Spinal cord (tissue), 9 donors: ENCODE measurements at regions not wholly inside any gene's neighbourhood (a gene's known extent, or its start where the extent isn't known, plus 50 kb on each side); places are given as distances from the start of the nearest gene placed in this dataset.
"Not testable (repeated sequence)": the region's sequence is repeated elsewhere in the genome, so short reads cannot be mapped to it uniquely, and the experiment has no call there.

ENCODE experiments used
- DNase-seq, 6 donors: peaks; one replicate each; pipeline versions ENCODE4 v3.0.0 to v3.0.0-alpha.2; 2013 to 2015; ENCODE audit warnings: low spot score in 6 of 6, low read depth in 4 of 6
- H3K27ac ChIP-seq: one replicate; pipeline ENCODE4 v1.5.1; 2013; ENCODE audit warnings: low read depth, low read length, control low read depth
- H3K27me3 ChIP-seq: one replicate; pipeline ENCODE4 v1.6.1; 2013; ENCODE audit warnings: low read length; ENCODE audit not compliant: control insufficient read depth, insufficient read depth
- H3K36me3 ChIP-seq: one replicate; pipeline ENCODE4 v1.6.1; 2013; ENCODE audit warnings: low read length; ENCODE audit not compliant: control insufficient read depth, insufficient read depth
- H3K4me1 ChIP-seq: one replicate; pipeline ENCODE4 v1.6.1; 2013; ENCODE audit warnings: low read length; ENCODE audit not compliant: control insufficient read depth, insufficient read depth
- H3K4me3 ChIP-seq: one replicate; pipeline ENCODE4 v1.5.1; 2013; ENCODE audit warnings: low read depth, low read length, control low read depth
- H3K9me3 ChIP-seq: one replicate; pipeline ENCODE4 v1.6.1; 2013; ENCODE audit warnings: low read length; ENCODE audit not compliant: control insufficient read depth, insufficient read depth
- WGBS: methylation state at CpG from one replicate; pipeline ENCODE4 v1.1.5; 2013; ENCODE audit warnings: missing lambda C conversion rate; ENCODE audit not compliant: insufficient coverage; 5-methylcytosine and 5-hydroxymethylcytosine counted together
- donor health status: healthy.

GRCh38 chr6:125370343-125370742 lies 68.6 kb upstream of the HDDC2 start:
- H3K36me3 ChIP-seq, result no peaks in the 10 kb centered on the region
- 68% methylated on average over 7 of the region's 8 CpGs for WGBS
- DNase-seq, result no peak
- no peaks in the 10 kb centered on the region for H3K4me1 ChIP-seq
- no peak overlapping the region for H3K27ac ChIP-seq
- H3K4me3 ChIP-seq, result no peak overlapping the region
- no peaks in the 10 kb centered on the region for H3K9me3 ChIP-seq
- H3K27me3 ChIP-seq, result no peaks in the 10 kb centered on the region

GRCh38 chr6:125375013-125375412 lies 73.2 kb upstream of the HDDC2 start:
- Histone ChIP-seq H3K27me3 (no peaks in the 10 kb centered on the region), H3K27ac (no peak overlapping the region), H3K9me3 (no peaks in the 10 kb centered on the region), H3K36me3 (no peaks in the 10 kb centered on the region), H3K4me1 (no peaks in the 10 kb centered on the region), H3K4me3 (no peak overlapping the region)
- no peak for DNase-seq
- WGBS, result no CpG with 5 or more reads among the region's 2 CpGs

- Histone ChIP-seq H3K27ac (no peak overlapping the region), H3K4me3 (no peak overlapping the region), H3K4me1 (no peaks in the 10 kb centered on the region), H3K36me3 (no peaks in the 10 kb centered on the region), H3K9me3 (no peaks in the 10 kb centered on the region), H3K27me3 (no peaks in the 10 kb centered on the region)
- no peak for DNase-seq
Measured at GRCh38 chr6:125375821-125376220, 74.1 kb upstream of the HDDC2 start.

DNA sequence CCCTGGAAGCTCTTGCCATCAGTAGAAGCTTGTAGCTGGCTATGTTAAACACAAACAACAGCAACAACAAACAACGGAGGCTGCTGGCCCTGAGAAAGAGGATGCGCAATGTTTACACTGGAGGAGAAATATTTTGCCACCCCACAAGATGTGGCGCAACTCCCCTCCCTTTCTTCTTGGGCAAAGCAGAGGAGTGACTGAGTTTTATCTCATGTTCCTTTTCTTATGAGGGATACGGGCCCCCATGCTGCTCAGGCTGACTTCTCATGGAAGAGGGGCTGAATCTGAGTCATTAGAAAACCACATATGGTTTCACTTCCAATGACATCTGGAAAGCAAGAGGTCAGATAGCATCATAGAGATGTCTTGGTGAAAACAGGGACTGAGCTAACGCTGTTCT lies 75.9 kb upstream of the HDDC2 start:
- Histone ChIP-seq H3K36me3 (no peaks in the 10 kb centered on the region), H3K27me3 (no peaks in the 10 kb centered on the region), H3K4me1 (no peaks in the 10 kb centered on the region), H3K4me3 (no peak overlapping the region), H3K27ac (peak overlapping the region; percentile 57), H3K9me3 (no peaks in the 10 kb centered on the region)
- WGBS, result 83% methylated on average over 4 of the region's 5 CpGs
- DNase-seq, result peak in 1 of 6 donors; percentile 42

GRCh38 chr6:125379174-125379573 lies 77.4 kb upstream of the HDDC2 start:
- no peak for DNase-seq
- H3K36me3 ChIP-seq, result no peaks in the 10 kb centered on the region
- H3K4me1 ChIP-seq, result no peaks in the 10 kb centered on the region
- no CpG with 5 or more reads among the region's 4 CpGs for WGBS
- no peaks in the 10 kb centered on the region for H3K27me3 ChIP-seq
- H3K9me3 ChIP-seq, result no peaks in the 10 kb centered on the region
- no peak overlapping the region for H3K4me3 ChIP-seq
- H3K27ac ChIP-seq, result no peak overlapping the region

GRCh38 chr6:125380474-125380873 lies 78.7 kb upstream of the HDDC2 start:
- WGBS, result 100% methylated on average over 2 of the region's 5 CpGs
- H3K27me3 ChIP-seq, result no peaks in the 10 kb centered on the region
- DNase-seq, result no peak
- no peak overlapping the region for H3K27ac ChIP-seq
- no peaks in the 10 kb centered on the region for H3K4me1 ChIP-seq
- no peaks in the 10 kb centered on the region for H3K9me3 ChIP-seq
- no peak overlapping the region for H3K4me3 ChIP-seq
- no peaks in the 10 kb centered on the region for H3K36me3 ChIP-seq

- H3K4me1 ChIP-seq, H3K9me3 ChIP-seq, DNase-seq, H3K4me3 ChIP-seq, H3K27me3 ChIP-seq, H3K36me3 ChIP-seq, H3K27ac ChIP-seq: not testable (repeated sequence)
- no CpG with 5 or more reads among the region's 1 CpG for WGBS
Measured at GRCh38 chr6:125386337-125386736, 84.6 kb upstream of the HDDC2 start.

- no peak for DNase-seq
- WGBS, result 100% methylated on average over 3 of the region's 3 CpGs
- H3K36me3 ChIP-seq, result no peaks in the 10 kb centered on the region
- no peaks in the 10 kb centered on the region for H3K4me1 ChIP-seq
- H3K9me3 ChIP-seq, result no peaks in the 10 kb centered on the region
- no peaks in the 10 kb centered on the region for H3K27me3 ChIP-seq
- H3K4me3 ChIP-seq, result no peak overlapping the region
- no peak overlapping the region for H3K27ac ChIP-seq
Measured at GRCh38 chr6:125392682-125393081, 90.9 kb upstream of the HDDC2 start.

DNA sequence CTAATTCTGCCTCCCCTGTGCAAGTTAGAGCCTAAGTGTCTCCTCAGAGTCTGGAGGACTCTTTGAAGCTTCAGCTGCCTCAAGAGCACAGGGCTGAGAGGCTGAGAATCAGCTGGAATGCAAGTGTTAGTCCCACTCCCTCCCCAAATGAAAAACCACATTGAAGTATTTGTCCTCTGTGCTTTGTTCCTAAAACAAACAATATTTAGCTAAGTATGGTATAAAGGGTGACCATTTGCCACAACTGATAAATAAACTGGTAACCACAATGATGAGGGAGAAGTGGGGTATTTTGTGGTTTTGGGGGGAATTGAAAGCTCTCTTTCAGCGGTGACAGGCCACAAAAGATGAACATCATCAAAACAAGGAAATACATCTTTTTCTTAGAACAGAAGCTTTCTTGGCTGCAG lies 91.7 kb upstream of the HDDC2 start:
- H3K27ac ChIP-seq, result no peak overlapping the region
- no peaks in the 10 kb centered on the region for H3K4me1 ChIP-seq
- no peaks in the 10 kb centered on the region for H3K9me3 ChIP-seq
- no peak for DNase-seq
- H3K27me3 ChIP-seq, result no peaks in the 10 kb centered on the region
- WGBS, result no CpG with 5 or more reads among the region's 1 CpG
- H3K4me3 ChIP-seq, result no peak overlapping the region
- H3K36me3 ChIP-seq, result no peaks in the 10 kb centered on the region

GRCh38 chr6:125406741-125407140 lies 105.0 kb upstream of the HDDC2 start:
- Histone ChIP-seq H3K4me3 (no peak overlapping the region), H3K36me3 (no peaks in the 10 kb centered on the region), H3K4me1 (no peaks in the 10 kb centered on the region), H3K9me3 (peaks cover 3% of the 10 kb centered on the region), H3K27me3 (no peaks in the 10 kb centered on the region), H3K27ac (no peak overlapping the region)
- peak in 2 of 6 donors; percentile 19 to 79 for DNase-seq
- WGBS, result 80% methylated on average over 1 of the region's 1 CpG
